ENCODE measurements at regions not wholly inside any gene's neighbourhood (a gene's known extent, or its start where the extent isn't known, plus 50 kb on each side); places are given as distances from the start of the nearest gene placed in this dataset.

- DNase-seq (ENCODE audit: low spot score) = no peak
These were observed 797.3 kb upstream of the ACO1 start for GRCh38 chr9:31587146-31587545.

DNA sequence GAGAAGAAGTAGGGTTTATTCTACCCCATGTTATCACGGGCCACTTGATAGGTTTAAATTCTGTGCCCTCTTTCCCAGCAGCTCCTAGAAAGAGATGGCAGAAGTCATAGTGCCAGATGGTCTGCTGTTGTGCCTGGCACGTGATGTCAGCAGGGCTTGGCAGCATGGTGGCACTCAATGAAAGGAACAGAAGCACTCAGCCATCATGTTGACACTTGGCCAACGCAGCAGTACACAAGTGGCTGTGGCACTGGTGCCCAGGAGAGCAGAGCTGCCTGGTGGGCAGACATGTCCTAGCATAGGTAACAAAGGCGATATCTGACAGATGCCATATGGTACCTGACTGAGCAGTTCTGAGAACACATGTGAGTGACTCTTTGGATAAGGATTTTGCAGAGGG is 796.4 kb upstream of the ACO1 start:
- no peak for DNase-seq (ENCODE audit: low spot score)

DNA sequence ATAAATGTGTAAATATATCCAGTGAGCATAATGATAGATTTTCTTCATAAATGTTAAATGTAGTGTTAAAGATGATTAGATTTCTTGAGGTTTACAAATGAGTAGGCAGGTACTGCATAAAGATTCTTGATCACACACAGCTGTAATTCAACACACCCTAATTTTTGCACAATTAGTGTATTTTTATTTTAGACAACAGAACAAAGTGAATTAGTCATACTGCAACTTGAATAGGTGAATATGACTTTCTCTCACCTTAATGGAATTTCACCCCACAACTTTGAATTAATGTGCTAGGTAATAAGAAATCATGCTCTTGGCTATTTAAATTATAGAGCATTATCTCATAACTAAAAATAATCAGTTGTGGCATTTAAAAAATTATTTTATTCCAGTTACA is 795.7 kb upstream of the ACO1 start:
- peak; percentile 52 for DNase-seq (ENCODE audit: low spot score)

DNA sequence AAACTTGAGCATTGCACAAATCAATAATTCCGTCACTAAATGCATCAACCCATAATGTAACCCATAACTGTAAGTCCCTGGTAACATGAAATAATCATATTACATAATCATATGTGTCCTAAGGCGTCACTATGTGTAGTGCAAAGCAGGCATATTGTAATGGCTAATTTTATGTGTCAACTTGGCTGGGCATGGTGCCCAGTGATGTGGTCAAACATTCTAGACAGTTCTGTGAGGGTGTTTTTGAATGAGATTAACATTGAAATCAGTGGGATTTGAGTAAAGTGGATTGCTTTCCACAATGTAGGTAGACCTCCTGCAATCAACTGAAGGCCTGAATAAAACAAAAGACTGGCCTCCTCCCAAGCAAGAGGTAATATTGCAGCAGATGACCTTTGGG is 794.4 kb upstream of the ACO1 start:
- peak; percentile 60 for DNase-seq (ENCODE audit: low spot score)

- DNase-seq (ENCODE audit: low spot score) = peak; percentile 29
These were observed 787.4 kb upstream of the ACO1 start for GRCh38 chr9:31597086-31597485.

- DNase-seq (ENCODE audit: low spot score) = peak; percentile 96
These were observed 786.5 kb upstream of the ACO1 start for GRCh38 chr9:31597977-31598376.

DNA sequence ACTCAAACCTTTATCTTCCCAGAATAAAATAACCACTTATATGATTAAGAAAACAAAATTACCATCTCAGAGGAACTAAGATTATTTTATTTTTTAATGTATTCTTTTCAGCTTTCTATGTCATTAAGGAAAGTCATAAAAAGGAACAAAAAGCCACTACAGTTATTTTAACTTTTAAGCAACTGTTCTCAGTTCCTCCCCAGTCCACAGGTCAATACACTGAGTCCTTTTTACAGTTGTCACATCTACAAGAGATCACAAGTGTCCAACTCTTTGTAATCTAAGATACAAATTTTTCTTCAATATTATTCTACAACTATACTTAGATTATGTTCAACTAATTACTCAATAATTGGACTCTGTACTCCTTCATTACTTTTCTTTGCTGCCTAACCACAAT is 782.8 kb upstream of the ACO1 start:
- DNase-seq (ENCODE audit: low spot score) = no peak

- DNase-seq (ENCODE audit: low spot score) = no peak
These were observed 779.9 kb upstream of the ACO1 start for GRCh38 chr9:31604531-31604930.

- no peak for DNase-seq (ENCODE audit: low spot score)
These were observed 779.3 kb upstream of the ACO1 start for GRCh38 chr9:31605164-31605563.

GRCh38 chr9:31606678-31607077 is 777.8 kb upstream of the ACO1 start:
- no peak for DNase-seq (ENCODE audit: low spot score)

GRCh38 chr9:31608416-31608815 is 776.0 kb upstream of the ACO1 start:
- DNase-seq (ENCODE audit: low spot score) = peak; percentile 28

DNA sequence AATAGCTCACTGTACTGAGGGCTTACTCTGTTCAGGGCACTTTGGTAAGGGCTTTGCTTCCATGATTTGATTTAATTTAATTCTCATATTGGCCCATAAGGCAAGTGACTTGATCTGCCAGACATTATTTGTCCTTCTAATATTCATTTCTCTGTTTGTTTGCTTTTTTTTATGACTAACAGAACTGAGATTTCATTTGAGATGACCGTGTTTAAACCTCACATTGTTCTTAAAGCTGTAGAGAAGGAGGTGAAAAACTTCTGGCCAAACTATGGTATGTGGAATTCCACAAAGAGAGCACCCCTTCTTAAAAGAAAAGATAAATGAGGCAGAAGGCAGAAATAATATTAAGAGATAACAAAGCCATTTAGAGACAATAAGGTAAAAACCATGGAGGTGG is 775.6 kb upstream of the ACO1 start:
- DNase-seq (ENCODE audit: low spot score) = no peak

DNA sequence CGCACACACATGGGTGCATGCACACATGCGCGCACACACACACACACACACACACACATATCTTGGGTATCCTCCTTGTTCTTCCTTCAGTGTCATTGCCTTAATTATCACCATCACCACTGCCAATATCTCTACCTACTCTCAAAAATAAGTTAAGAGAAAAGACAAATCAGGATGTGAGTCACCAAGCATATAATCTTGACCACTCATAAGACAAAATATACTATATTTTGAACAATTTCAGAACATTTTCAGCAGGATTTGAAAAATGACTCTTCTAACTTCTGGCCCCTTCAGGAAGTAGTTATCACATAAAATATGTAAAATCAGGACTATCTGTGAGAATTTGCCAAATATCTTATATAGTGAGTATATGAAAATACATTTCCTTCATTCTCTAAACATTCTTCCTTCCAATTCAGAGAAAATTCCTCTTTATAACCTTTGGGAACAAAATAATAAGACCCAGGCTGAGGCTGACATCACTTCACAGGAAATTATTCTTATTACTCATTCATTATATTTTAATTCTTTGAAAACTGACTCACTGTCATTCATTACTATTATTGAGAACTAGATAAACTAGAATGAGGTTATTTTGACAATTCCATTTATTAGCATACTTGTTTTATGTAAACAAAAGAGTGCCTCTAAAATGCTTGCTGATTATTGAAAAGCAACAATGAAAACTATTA is 772.0 kb upstream of the ACO1 start:
- peak; percentile 39 for DNase-seq (ENCODE audit: low spot score)

DNA sequence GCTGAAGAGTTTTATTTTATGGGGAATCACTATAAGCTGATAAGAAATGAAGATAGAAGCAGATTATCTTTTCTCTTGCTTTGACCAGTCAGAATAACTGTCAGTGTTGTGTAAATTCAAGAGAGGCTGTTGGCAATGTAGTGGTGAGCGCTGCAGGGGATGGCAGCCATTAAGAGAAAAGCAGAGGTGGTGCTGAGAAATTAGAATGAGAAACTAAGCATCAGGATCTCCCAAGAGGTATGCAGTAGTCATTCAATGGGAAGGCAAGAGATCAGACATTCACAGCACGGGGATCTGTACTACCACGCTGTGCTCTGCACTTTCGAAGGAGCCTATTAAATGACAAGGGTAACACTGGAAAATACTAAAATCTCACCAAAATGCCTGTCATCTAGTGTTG is 768.5 kb upstream of the ACO1 start:
- no peak for DNase-seq (ENCODE audit: low spot score)

DNA sequence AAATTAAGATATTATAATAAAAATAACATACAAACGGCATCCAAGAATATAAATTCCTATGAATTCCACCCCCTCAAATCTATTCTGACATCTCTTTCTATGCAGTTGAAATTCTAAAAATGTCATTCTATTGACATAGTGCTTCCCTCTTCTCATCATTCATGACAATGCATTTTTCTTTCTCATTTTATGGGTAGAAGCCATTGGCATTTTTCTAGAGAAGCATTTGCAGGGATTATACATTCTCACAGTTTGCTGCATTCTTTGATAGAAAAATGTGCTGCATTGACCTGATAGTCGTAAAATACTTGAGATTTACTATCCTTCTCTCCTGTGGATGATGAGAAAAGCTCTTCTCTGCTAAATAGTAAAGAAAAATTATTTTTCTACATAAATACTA is 760.9 kb upstream of the ACO1 start:
- DNase-seq (ENCODE audit: low spot score) = no peak

GRCh38 chr9:31629292-31629691 is 755.2 kb upstream of the ACO1 start:
- peak; percentile 2 for DNase-seq (ENCODE audit: low spot score)

DNA sequence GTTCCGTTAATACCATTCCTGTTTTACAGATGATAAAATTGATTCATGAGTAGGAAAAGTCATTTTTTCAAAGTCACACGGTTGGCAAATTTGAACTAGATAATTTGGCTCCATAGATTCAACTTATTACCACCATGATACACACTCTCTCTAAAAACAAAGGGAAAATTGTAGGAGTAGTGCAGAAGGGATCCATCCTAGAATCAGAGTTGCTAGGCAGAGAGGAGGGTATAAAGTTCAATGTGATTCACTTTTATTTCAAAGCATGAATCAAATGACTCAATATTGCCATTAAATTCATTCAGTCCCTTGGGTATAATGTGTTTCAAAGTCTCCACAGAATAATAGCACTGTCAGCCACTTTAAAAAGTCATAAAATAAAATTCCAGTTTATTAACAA is 747.2 kb upstream of the ACO1 start:
- no peak for DNase-seq (ENCODE audit: low spot score)

- no peak for DNase-seq (ENCODE audit: low spot score)
These were observed 746.6 kb upstream of the ACO1 start for GRCh38 chr9:31637861-31638260.

- DNase-seq (ENCODE audit: low spot score) = no peak
These were observed 745.0 kb upstream of the ACO1 start for GRCh38 chr9:31639451-31639850.

- no peak for DNase-seq (ENCODE audit: low spot score)
These were observed 715.1 kb upstream of the ACO1 start for GRCh38 chr9:31669311-31669710.

DNA sequence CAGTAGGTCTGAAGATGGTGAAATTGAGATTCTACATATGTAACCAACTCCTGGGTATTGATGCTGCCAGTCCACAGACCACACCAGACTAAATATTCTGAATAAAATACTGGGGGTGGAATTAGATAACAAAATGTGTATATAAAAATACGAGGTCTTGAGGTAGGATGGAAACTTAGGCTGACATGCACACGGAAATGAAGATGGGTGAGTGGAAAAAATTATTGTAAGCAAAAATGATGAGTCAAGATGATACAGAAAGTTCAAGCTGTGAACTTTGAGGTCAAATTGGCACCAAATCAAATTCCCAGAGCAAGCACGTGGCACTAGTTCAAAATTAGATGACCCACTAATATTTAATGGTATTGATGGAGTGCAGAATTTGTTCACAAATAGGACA is 713.4 kb upstream of the ACO1 start:
- no peak for DNase-seq (ENCODE audit: low spot score)

DNA sequence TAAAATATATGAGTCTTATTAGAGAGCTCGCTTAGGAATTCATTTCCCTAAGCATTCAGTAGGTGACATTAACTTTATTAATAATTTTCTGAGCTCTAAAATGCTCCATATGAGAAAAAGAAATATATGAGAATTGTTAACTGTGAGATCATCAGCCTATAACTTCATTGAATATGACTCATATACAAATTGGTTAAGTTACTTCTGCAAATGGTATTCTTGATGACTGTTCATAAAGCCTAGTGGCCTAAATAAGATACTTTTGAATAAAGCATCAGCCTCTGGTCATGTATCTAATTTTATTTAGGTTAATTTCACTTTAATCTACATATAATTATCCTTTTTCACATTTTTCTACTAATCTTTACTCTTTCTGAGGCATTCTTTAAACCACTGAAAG is 710.2 kb upstream of the ACO1 start:
- peak; percentile 1 for DNase-seq (ENCODE audit: low spot score)

DNA sequence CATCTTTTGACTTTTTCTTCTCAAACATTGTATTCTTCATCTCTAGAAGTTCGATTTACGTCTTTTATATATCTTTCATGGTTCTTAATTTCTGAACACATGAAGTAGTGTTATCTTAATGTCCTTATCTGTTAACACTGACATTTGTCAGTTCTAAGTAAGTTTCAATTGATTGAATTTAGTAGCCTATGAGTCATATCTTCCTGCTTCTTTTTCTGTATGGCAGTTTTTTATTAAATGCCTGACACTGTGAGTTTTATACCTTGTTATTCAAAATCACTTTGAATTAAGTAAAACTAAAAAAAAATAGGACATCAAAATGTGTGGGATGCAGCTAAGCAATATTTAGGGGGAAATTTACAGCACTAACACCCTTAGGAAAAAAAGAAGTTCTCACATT is 707.0 kb upstream of the ACO1 start:
- DNase-seq (ENCODE audit: low spot score) = no peak

DNA sequence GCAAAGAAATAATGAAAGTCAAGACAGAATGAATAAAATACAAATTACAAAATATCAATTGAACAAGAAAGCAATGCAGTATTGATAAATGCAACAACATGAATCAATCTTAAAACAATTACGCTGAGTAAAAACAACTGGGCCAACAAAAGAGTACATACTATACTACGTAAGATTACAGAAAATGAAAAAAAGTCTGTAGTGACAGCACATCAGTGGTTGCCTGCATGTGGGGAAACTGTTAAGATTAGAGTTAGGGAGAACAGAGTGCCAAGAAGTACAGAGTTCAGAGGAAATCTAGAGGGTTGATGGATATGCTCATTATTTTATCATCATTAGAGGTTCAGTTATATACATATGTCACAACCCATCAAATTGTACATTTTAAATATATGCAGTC is 706.6 kb upstream of the ACO1 start:
- DNase-seq (ENCODE audit: low spot score) = no peak

DNA sequence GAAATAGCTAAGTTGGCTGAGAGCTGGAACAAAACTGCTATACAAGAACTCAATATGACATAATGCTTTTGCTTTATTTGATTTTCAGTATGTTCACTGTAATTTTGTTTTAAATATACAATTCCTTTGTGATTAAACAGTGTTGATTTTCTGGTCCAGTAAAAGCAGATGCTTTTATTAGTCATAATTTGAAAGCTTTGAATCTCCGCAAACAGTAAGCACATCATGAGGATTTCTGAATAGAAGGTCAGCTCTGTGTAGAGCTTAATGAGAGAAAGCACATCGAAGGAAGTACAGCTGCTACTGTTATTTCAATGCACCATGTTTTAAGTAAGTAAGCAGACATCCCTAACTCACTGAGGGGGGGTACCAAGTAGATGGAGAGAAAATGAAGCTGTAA is 701.3 kb upstream of the ACO1 start:
- DNase-seq (ENCODE audit: low spot score) = no peak
